GM19023 (cell line): ENCODE measurements at regions not wholly inside any gene's neighbourhood (a gene's known extent, or its start where the extent isn't known, plus 50 kb on each side); places are given as distances from the start of the nearest gene placed in this dataset.
"Not testable (repeated sequence)": the region's sequence is repeated elsewhere in the genome, so short reads cannot be mapped to it uniquely, and the experiment has no call there.

Experiments
- ATAC-seq: cut with Tn5 transposase; IDR thresholded peaks from one replicate; pipeline ENCODE4 v1.9.1; 2021; ENCODE audit warnings: mild to moderate bottlenecking, moderate library complexity; ENCODE audit not compliant: unreplicated experiment

DNA sequence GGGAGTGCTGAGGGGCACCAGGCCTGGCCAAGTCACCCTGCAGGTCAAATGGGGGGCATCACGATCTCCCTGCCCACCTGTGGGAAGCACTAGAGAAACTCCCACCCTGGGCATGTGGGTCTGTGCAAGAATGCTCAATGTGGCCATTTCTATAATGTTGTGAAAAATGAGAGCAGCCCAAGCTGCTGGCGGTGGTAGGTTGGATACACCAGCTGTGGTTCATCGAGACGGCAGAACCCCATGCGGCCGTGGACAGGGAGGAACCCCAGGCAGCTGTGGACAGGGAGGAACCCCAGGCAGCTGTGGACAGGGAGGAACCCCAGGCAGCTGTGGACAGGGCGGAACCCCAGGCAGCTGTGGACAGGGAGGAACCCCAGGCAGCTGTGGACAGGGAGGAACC is 129.1 kb downstream of the BRD1 start:
- not testable (repeated sequence) for ATAC-seq

DNA sequence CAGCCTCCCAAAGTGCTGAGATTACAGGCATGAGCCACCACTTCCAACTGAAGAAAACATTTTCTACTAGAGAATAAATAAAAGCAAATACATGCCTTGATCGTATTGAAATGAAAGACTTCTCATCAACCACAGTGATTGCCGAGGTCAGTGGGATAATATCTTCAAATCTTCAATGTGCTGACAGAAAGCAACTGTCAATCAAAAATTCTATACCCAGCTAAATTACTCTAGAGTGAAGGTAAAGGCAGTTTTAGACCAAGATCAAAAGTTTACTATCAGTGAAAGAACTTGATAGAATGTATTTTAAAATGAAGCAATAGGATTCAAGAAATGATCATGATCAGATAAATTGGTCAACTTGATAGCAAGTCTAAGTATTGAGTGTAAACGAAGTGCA is 130.6 kb downstream of the BRD1 start:
- no peak for ATAC-seq

- no peak for ATAC-seq
Observed at GRCh38 chr22:49694462-49695260, 133.0 kb downstream of the BRD1 start.

- ATAC-seq, result no peak
Observed at GRCh38 chr22:49693848-49694247, 133.8 kb downstream of the BRD1 start.

GRCh38 chr22:49693416-49693815 is 134.3 kb downstream of the BRD1 start:
- ATAC-seq, result no peak

DNA sequence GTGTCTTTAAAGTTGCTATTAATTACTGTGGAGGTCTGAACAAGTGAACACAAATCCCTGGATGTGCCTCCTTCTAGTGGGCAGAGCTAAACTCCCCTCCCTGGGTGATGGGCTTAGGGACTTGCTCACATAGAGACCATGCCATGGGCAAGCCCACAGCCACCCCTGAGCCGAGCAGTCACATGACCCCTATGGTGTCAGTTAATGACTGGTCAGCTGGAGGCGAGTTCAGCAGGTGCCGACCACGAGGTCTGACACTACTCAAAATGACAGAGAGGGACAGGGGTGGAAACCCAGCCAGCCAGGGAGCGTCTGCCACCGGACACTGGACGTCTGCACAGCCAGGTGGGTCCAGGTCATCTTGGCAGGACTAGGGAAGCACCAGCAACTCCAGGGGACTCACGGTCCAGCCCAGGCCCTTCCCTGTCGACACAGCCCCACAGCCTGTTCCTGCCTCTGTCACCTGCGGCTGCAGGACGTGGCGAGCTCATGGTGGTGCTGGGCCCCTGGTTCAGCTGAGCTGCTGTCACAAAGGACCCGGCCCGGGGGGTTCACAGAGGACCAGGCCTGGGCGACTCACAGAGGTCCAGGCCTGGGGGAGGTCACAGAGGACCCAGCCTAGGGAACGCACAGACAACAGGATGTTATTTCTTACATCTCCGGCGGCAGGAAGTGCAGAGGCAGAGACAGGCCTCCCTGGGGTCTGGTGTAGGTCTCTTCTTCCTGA is 135.0 kb downstream of the BRD1 start:
- no peak for ATAC-seq

DNA sequence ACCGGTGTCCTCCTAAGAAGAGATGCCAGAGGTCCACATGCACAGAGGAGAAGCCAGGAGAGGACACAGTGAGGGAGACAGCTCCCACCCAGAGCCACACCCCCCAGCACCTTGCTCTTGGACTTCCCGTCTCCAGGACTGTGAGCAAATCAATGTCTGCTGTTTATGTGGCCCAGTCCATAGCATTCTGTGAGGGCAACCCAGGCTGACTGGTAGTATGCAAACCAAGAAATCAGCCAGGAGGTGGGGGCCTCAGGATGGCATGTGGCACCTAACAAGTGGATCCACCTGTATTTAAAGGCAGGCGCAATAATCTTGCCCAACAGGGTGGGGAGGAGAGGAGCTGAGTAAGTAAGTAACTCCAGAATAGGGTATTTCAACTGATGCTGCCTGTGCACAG is 136.4 kb downstream of the BRD1 start:
- ATAC-seq, result no peak

- no peak for ATAC-seq
Observed at GRCh38 chr22:49690454-49690853, 137.2 kb downstream of the BRD1 start.

- ATAC-seq, result no peak
Observed at GRCh38 chr22:49689858-49690257, 137.8 kb downstream of the BRD1 start.

- ATAC-seq, result no peak
Observed at GRCh38 chr22:49689255-49689770, 138.4 kb downstream of the BRD1 start.

DNA sequence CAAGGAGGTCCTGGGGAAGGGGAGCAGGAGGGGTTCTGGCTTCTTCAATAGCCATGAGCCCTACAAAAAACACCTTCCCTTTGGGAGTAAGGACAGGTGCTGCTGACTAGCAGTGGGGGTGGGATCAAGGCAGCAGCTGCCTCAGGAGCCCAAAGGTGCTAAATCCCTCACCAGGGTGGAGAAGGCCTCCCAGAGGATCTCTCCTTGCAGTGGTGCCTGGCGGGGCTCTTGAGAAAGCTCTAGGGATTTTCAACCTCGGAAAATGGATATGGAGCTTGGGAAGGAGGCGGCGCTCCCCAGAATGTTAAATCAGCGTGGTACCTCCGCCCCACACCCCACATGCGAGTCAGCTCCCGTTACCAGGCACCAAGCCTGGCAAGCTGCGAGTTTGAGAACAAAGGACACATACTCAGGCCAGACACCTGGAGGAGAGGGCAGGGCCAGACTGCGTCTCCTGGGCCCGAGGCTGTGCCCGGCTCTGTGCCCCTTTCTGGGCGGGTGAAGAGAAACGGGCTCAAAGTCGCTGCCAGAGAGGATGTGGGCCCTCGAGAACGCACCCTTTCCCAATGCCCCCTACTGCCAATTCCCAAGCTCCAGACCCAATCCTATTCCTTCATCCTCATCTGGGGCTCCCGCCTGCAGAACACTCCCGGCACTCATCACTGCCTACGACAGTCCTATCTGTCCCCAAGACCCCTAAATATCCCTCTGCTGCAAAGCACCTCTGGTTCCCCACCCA is 139.0 kb downstream of the BRD1 start:
- ATAC-seq, result no peak

- no peak for ATAC-seq
Observed at GRCh38 chr22:49687786-49688515, 139.7 kb downstream of the BRD1 start.

GRCh38 chr22:49687333-49687732 is 140.3 kb downstream of the BRD1 start:
- no peak for ATAC-seq

DNA sequence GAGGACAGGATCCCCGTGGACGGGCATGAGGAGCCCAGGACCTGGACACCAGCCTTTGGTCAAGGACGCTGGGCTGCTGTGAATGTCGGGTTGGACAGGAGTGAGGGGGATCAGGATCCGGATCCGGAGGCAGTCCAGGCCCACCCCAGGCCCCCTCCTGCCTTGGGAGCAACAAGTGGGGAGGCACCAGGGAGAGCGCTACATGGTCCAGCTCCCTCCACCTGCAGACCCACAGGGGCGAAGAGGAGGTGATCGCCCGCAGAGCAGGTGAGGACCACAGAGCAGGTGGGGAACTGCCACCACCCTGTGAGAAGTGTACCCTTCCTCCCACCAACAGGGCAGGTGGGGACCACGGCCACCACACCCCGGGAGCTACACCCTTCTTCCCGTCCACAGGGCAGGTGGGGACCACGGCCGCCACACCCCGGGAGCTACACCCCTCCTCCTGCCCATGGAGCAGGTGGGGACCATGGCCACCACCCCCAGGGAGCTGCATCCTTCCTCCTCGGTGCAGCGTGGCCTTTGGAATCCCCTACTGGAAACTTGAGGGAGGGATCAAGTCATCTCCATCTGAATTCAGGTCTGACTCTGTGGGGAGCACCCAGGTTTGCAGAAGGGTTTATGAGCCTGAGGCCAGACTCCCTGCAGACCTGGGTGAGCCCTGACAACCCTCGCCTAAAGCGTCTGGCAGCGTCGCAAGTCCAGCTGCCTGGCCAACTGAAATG is 141.0 kb downstream of the BRD1 start:
- no peak for ATAC-seq

DNA sequence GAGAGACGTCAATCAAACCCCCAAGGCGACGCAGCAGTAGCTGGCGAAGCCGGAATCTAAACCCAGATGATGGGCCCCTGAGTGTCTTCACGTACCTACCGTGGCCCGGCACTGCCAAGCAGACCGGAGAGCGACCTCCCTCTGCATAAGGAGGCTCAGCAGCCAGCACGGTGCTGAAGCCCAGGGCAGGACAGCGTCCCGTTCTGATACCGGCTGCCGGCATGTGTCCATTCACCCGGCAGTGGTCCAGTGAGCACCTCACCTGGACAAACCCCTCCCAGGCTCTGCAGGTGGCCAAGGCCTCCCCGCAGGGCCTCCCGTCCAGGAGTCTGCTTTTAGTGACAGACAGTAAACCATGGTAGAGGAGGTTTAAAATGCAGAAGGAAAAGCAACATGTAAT is 142.0 kb downstream of the BRD1 start:
- no peak for ATAC-seq

DNA sequence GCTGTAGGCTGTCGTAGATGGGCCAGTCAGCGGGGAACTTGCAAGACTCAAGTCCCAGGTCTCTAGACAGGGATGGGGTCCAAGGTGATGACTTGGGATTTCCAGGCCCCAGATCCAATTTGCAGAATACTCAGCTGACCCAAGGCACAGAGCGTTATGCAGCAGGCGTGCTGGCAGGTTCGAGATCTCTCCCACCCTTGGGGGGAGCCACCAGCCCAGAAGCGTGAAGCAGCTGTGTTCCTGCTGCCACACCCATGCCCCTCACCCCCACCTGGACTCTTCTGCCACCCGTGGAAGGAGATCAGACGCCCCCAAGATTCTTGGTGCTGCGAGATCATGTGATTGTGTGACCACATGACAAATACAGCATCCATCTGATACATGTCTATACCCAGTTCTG is 142.6 kb downstream of the BRD1 start:
- ATAC-seq, result no peak

DNA sequence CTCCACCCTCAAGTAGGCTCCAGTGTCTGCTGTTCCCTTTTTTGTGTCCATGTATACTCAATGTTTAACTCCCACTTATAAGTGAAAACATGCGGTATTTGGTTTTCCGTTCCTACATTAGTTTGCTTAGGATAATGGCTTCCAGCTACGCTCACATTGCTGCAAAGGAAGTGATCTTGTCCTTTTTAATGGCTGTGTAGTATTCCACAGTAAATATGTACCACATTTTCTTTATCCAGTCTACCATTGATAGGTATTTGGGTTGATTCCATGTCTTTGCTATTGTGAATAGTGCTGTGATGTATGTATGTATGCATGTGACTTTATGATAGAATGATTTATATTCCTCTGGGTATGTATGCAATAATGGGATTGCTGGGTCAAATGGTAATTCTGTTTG is 144.6 kb downstream of the BRD1 start:
- ATAC-seq, result no peak

DNA sequence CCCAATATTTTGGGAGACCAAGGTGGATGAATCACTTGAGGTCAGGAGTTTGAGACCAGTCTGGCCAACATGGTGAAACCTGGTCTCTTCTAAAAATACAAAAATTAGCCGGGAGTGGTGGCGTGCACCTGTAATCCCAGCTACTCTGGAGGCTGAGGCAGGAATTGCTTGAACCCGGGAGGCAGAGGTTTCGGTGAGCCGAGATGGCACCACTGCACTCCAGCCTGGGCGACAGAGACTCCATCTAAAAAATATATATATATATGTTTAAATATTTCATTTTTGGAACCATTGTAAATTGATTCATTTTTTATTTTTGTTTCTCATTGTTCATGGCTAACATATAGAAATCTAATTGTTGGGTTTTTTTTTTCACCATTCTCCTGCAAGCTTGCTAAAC is 146.9 kb downstream of the BRD1 start:
- not testable (repeated sequence) for ATAC-seq

DNA sequence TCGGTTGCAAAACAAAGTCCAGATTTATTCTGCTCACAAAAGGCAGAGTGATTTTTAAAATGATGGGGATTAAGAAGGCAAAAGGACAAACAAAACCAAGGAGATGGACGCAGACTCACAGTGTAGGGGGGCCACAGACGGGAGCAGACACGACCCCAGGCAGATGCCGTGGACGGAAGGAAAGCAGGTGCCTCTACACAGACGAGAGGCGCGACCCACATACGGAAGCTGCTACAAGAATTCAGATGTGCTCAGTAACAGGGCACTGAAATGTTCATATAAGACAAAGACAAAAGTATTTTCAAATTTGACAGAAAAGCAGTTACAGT is 148.9 kb downstream of the BRD1 start:
- ATAC-seq, result no peak

DNA sequence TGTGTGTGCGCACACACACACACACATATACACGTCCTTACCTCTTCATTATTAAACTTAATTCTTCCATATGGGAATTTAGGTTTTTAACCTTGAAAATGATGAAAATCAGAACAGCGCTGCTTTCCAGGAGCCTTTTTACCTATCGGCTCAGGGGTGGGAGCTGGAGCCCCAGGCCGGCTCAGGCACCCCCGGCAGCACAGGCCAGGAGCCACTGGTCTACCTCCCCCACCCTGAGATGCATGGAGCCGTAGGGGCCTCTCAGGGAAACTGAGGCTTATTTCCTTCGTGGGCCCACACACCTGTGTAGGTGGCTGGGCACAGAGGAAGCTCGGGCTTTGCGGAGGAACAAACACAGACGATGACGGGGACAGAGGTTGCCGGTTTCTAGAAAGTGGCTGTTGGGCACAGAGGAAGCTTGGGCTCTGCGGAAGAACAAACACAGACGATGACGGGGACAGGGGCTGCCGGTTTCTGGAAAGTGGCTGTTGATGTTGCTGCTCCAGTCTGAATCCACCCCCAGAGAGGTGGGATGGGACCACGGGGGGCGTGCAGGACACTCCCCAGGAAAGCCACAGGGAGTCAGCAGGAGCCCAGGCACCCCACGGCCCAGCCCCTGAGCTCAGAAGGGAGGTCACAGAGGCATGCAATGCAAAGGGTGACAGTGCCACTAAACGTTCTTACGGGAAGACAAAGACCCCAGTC is 149.4 kb downstream of the BRD1 start:
- no peak for ATAC-seq
